Activated CD8-positive, alpha-beta T cell treated with anti-CD3 and anti-CD28 coated beads for 36 hours (primary cell): ENCODE measurements at regions not wholly inside any gene's neighbourhood (a gene's known extent, or its start where the extent isn't known, plus 50 kb on each side); places are given as distances from the start of the nearest gene placed in this dataset.

Experiments
- ATAC-seq: fragments of 200-7000 bp; cut with Tn5 transposase; one replicate; pipeline ENCODE4 v1.10.0; 2021; ENCODE audit warnings: mild to moderate bottlenecking, moderate library complexity
- CTCF ChIA-PET: fragments of 350-600 bp; sonication (Branson Sonifier 250); formaldehyde crosslinking; loops from one replicate; lab custom pipeline; 2021; ENCODE audit warnings: antibody characterized with exemption; lab: Charles Lee
- POLR2A ChIA-PET: fragments of 350-600 bp; sonication (Branson Sonifier 250); formaldehyde crosslinking; loops from one replicate; lab custom pipeline; 2021; ENCODE audit warnings: antibody characterized with exemption; lab: Charles Lee
- DNase-seq: peaks from one replicate; pipeline ENCODE4 v3.0.0-alpha.2; 2020
- H3K27ac Mint-ChIP-seq: one replicate; pipeline ENCODE4 v1.8.0; 2021; ENCODE audit warnings: mild to moderate bottlenecking, mixed read lengths
- H3K27me3 Mint-ChIP-seq: one replicate; pipeline ENCODE4 v1.8.0; 2021; ENCODE audit warnings: mixed read lengths
- H3K36me3 Mint-ChIP-seq: one replicate; pipeline ENCODE4 v1.8.0; 2021; ENCODE audit warnings: low read depth, mixed read lengths
- H3K4me1 Mint-ChIP-seq: one replicate; pipeline ENCODE4 v1.8.0; 2021; ENCODE audit warnings: low read depth, mixed read lengths
- H3K4me3 Mint-ChIP-seq: one replicate; pipeline ENCODE4 v1.8.0; 2021; ENCODE audit warnings: mild to moderate bottlenecking, moderate library complexity, mixed read lengths
- H3K9me3 Mint-ChIP-seq: one replicate; pipeline ENCODE4 v1.8.0; 2021; ENCODE audit warnings: mixed read lengths
- intact Hi-C: fragments of 100-400 bp; cut with micrococcal nuclease; formaldehyde crosslinking; loops from one replicate; pipeline ENCODE4 v1.10.0; 2022
- TF ChIP-seq, protein P1 (sequence below): fragments of 200-600 bp; IDR thresholded peaks from one replicate; pipeline ENCODE4 v1.8.0; 2022; ENCODE audit warnings: antibody characterized with exemption, mild to moderate bottlenecking

DNA sequence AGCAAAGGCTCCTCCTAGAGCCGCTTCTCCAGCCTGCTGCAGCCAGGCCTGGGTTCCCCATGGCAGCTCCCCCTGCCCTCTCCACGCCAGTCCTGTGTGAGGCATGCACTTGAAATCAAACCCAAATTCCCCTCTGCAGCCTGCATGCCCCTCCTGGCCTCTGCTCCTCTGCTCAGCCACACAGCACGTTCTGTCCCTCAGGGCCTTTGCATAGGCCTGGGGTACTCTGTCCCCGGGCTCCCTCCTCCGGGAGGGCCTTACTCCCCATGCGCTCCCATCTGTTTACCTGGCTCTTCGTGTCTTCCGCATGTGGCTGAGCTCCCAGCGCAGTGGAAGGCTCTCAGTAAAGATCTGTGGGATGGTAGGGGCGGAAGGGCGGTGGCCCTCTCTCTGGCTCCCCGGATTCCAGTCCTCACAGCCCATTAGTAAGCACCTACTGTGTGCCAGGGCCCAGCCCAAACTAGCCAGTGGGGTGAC, 203.5 kb upstream of the IER5L start:
- no peaks in the 10 kb centered on the region for H3K27me3 Mint-ChIP-seq
- ChIA-PET POLR2A (interaction anchor here (0.5 to 1.2 kb wide), 2 partner anchors 144 to 207 kb away, joined by 4 to 5 read pairs; no protein-coding TSS in a partner anchor), CTCF (interaction anchor here (0.7 to 0.9 kb wide), 2 partner anchors 51 to 208 kb away, joined by 3 to 5 read pairs; no protein-coding TSS in a partner anchor)
- H3K27ac Mint-ChIP-seq = no peak overlapping the region
- H3K36me3 Mint-ChIP-seq = no peaks in the 10 kb centered on the region
- H3K4me3 Mint-ChIP-seq = no peak overlapping the region
- H3K9me3 Mint-ChIP-seq = no peaks in the 10 kb centered on the region
- intact Hi-C loops = no loop called here
- DNase-seq = no peak
- TF ChIP-seq, protein P1, sequence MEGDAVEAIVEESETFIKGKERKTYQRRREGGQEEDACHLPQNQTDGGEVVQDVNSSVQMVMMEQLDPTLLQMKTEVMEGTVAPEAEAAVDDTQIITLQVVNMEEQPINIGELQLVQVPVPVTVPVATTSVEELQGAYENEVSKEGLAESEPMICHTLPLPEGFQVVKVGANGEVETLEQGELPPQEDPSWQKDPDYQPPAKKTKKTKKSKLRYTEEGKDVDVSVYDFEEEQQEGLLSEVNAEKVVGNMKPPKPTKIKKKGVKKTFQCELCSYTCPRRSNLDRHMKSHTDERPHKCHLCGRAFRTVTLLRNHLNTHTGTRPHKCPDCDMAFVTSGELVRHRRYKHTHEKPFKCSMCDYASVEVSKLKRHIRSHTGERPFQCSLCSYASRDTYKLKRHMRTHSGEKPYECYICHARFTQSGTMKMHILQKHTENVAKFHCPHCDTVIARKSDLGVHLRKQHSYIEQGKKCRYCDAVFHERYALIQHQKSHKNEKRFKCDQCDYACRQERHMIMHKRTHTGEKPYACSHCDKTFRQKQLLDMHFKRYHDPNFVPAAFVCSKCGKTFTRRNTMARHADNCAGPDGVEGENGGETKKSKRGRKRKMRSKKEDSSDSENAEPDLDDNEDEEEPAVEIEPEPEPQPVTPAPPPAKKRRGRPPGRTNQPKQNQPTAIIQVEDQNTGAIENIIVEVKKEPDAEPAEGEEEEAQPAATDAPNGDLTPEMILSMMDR = no peak
- peaks cover 15% of the 10 kb centered on the region for H3K4me1 Mint-ChIP-seq
- no peak for ATAC-seq

- no peak for DNase-seq
- ChIA-PET POLR2A (interaction anchor here (0.5 kb wide), 1 partner anchor 206 kb away, joined by 4 read pairs; no protein-coding TSS in a partner anchor), CTCF (no interaction called here)
- no peak for ATAC-seq
- peaks cover 15% of the 10 kb centered on the region for H3K4me1 Mint-ChIP-seq
- H3K9me3 Mint-ChIP-seq = no peaks in the 10 kb centered on the region
- TF ChIP-seq, protein P1 = no peak
- no peak overlapping the region for H3K27ac Mint-ChIP-seq
- intact Hi-C loops = no loop called here
- no peaks in the 10 kb centered on the region for H3K36me3 Mint-ChIP-seq
- H3K4me3 Mint-ChIP-seq = no peak overlapping the region
- H3K27me3 Mint-ChIP-seq = no peaks in the 10 kb centered on the region
These were observed 202.9 kb upstream of the IER5L start for GRCh38 chr9:129380961-129381401.

- no peak overlapping the region for H3K27ac Mint-ChIP-seq
- DNase-seq (no peak), ATAC-seq (no peak)
- no peaks in the 10 kb centered on the region for H3K9me3 Mint-ChIP-seq
- H3K36me3 Mint-ChIP-seq = no peaks in the 10 kb centered on the region
- H3K27me3 Mint-ChIP-seq = no peaks in the 10 kb centered on the region
- CTCF ChIA-PET = interaction anchor here (0.6 kb wide), 1 partner anchor 245 kb away, joined by 3 read pairs; no protein-coding TSS in a partner anchor
- no peak overlapping the region for H3K4me3 Mint-ChIP-seq
- H3K4me1 Mint-ChIP-seq = peaks cover 12% of the 10 kb centered on the region
- POLR2A ChIA-PET = no interaction called here
- intact Hi-C loops = no loop called here
- TF ChIP-seq, protein P1 = no peak
These were observed 201.8 kb upstream of the IER5L start for GRCh38 chr9:129379886-129380285.

DNA sequence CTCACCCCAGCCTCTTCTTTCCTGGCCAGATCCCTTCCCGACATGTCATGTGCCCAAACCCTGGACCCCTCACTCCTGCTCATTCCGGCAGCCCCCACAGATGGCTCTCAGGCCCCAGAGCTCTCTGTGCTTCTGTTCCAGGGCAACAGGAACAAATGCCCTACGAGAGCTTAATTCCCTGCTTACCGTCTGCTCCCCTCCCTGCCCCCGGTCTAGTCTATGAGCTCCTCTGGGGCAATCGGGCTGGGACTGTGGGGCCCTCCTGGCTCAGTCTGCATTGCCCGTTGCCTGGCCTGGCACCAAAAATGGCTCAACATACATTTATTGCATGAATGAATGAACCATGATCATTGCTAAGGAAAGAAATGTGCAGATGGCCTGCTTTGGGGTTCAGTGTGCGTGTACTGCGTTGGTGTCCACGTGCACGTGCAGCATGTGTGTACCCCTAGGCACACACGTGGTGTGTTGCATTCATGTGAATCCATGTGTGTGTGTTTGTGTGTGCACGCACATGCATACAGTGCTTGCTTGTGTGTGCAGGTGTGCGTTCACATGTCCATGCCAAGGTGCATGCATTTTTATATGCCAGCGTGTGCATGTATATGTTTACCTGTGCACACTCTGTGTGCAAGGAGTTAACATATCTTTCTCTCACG, 201.2 kb upstream of the IER5L start:
- intact Hi-C loops = no loop called here
- no peak overlapping the region for H3K4me3 Mint-ChIP-seq
- no peak for ATAC-seq
- H3K4me1 Mint-ChIP-seq = peaks cover 6% of the 10 kb centered on the region
- CTCF ChIA-PET = interaction anchor here (0.6 kb wide), 1 partner anchor 245 kb away, joined by 3 read pairs; no protein-coding TSS in a partner anchor
- POLR2A ChIA-PET = no interaction called here
- TF ChIP-seq, protein P1 = no peak
- H3K36me3 Mint-ChIP-seq = no peaks in the 10 kb centered on the region
- no peak overlapping the region for H3K27ac Mint-ChIP-seq
- H3K27me3 Mint-ChIP-seq = no peaks in the 10 kb centered on the region
- no peak for DNase-seq
- H3K9me3 Mint-ChIP-seq = no peaks in the 10 kb centered on the region

DNA sequence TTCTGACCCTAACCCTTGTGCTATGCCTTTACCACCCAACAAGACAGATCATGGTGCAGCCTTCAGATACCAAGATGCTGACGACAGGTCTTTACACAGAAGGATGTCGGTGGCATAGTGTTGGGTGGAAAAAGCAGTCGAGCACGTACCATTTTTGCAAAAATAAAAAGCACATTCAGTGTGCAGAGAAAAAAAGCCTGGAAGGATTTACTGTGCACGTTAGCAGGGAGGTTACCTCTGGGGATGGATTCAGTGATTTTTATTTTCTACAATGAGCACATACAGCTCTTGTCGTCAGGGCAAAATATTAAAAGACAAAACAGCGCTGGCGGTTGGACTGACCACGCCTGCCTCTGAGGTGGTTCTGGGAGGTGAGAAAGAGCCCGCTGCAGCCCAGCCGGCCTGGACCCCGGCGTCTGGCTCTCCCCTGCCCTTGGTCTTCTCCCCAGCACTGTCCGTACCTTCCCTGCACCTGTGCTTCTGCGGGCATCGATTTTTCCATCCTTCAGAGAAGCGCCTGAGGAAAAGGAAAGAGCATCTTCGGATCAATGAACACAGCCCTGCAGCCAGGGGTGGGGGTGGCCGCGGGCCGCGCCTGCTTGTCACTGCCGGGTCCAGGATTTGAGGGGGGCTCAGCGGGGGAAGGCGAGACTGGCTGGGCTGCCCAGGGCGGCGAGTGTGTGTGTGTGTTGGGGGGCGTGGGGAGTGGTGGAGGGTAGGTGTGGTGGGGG, 200.0 kb upstream of the IER5L start:
- Mint-ChIP-seq H3K9me3 (no peaks in the 10 kb centered on the region), H3K27ac (no peak overlapping the region), H3K4me1 (no peaks in the 10 kb centered on the region), H3K27me3 (no peaks in the 10 kb centered on the region), H3K36me3 (no peaks in the 10 kb centered on the region), H3K4me3 (no peak overlapping the region)
- ChIA-PET POLR2A (no interaction called here), CTCF (no interaction called here)
- intact Hi-C loops = no loop called here
- ATAC-seq (no peak), DNase-seq (no peak)
- TF ChIP-seq, protein P1 = no peak
